ENCODE measurements at regions not wholly inside any gene's neighbourhood (a gene's known extent, or its start where the extent isn't known, plus 50 kb on each side); places are given as distances from the start of the nearest gene placed in this dataset.

DNA sequence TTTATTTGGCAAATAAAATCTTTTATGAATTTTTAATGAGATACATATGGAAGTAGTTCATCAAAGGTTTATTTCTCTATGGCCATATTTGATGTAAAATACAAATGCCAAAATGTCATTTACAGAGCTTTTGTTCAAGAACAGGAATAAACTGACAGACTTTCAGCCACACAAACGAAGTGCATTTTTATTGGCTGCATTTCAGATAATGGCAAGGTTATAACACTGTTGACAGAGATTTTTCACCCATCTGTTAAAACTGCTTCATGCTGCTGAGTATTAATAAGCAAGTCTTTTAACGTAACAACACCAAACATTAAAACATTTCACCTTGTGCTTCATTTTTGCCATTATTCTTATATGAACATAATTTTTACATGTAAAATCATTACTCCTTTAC lies 254.4 kb downstream of the ANKRD7 start:
- H3K27ac Mint-ChIP-seq: no peak overlapping the region
- no peaks in the 10 kb centered on the region for H3K27me3 Mint-ChIP-seq
- no peak for DNase-seq (ENCODE audit: low spot score, unreplicated experiment)
- no peak overlapping the region for H3K4me3 Mint-ChIP-seq (ENCODE audit: low read depth)
- no peaks in the 10 kb centered on the region for H3K36me3 Mint-ChIP-seq (ENCODE audit: insufficient read depth)
- TF ChIP-seq, protein P1, sequence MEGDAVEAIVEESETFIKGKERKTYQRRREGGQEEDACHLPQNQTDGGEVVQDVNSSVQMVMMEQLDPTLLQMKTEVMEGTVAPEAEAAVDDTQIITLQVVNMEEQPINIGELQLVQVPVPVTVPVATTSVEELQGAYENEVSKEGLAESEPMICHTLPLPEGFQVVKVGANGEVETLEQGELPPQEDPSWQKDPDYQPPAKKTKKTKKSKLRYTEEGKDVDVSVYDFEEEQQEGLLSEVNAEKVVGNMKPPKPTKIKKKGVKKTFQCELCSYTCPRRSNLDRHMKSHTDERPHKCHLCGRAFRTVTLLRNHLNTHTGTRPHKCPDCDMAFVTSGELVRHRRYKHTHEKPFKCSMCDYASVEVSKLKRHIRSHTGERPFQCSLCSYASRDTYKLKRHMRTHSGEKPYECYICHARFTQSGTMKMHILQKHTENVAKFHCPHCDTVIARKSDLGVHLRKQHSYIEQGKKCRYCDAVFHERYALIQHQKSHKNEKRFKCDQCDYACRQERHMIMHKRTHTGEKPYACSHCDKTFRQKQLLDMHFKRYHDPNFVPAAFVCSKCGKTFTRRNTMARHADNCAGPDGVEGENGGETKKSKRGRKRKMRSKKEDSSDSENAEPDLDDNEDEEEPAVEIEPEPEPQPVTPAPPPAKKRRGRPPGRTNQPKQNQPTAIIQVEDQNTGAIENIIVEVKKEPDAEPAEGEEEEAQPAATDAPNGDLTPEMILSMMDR (IDR thresholded peaks at IDR 0.05; ENCODE audit: unreplicated experiment): no peak
- H3K9me3 Mint-ChIP-seq (ENCODE audit: low read depth): peaks cover 10% of the 10 kb centered on the region
- H3K4me1 Mint-ChIP-seq (ENCODE audit: low read depth): no peaks in the 10 kb centered on the region

DNA sequence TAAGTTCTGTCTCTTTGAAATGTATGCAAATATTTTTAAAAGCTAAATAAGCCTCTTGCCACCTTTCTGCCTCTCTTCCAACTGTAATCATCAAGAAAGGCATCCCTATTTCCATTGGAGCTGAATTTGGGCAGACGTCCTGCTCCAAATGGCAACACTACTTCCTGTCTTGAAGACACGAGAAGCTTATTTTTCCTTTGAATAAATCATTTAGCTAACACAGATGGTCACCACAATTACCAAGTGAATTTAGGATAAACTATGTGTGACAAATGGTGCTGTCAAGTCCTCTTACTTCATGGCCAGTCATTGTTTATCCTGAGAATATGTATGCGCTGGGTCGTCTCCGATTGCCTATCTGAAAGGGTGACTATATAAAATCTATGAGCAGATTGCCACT lies 268.0 kb downstream of the ANKRD7 start:
- H3K9me3 Mint-ChIP-seq (ENCODE audit: low read depth): no peaks in the 10 kb centered on the region
- H3K27ac Mint-ChIP-seq: no peak overlapping the region
- H3K4me3 Mint-ChIP-seq (ENCODE audit: low read depth): no peak overlapping the region
- no peak for DNase-seq (ENCODE audit: low spot score, unreplicated experiment)
- peaks cover 5% of the 10 kb centered on the region for H3K4me1 Mint-ChIP-seq (ENCODE audit: low read depth)
- H3K36me3 Mint-ChIP-seq (ENCODE audit: insufficient read depth): no peaks in the 10 kb centered on the region
- TF ChIP-seq, protein P1 (IDR thresholded peaks at IDR 0.05; ENCODE audit: unreplicated experiment): no peak
- no peaks in the 10 kb centered on the region for H3K27me3 Mint-ChIP-seq

DNA sequence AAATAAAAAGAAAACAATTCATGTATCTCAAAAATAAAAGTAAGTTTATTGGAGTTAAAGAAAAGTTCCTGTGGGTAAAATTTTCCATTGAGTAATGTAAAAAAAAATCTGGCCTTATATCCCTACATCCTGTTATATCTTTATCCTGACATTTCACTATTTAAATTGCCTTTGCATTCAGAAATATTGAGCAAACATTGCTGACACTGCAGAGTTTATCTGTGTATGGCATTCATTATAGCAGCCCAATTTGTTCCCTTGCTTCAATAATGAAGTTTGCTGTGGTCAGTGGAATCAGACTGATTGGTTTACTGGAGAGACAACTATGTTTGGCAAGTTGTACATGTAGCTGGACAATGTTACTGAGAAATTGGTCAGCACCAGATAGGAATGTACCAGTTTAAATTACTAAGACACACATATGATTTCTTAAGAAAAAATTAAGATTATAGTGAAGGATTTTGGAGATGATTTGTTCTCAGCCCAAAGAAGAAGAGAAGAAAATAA lies 271.7 kb downstream of the ANKRD7 start:
- H3K4me3 Mint-ChIP-seq (ENCODE audit: low read depth): no peak overlapping the region
- H3K36me3 Mint-ChIP-seq (ENCODE audit: insufficient read depth): no peaks in the 10 kb centered on the region
- no peaks in the 10 kb centered on the region for H3K27me3 Mint-ChIP-seq
- peaks cover 5% of the 10 kb centered on the region for H3K4me1 Mint-ChIP-seq (ENCODE audit: low read depth)
- H3K9me3 Mint-ChIP-seq (ENCODE audit: low read depth): no peaks in the 10 kb centered on the region
- no peak overlapping the region for H3K27ac Mint-ChIP-seq
- no peak for DNase-seq (ENCODE audit: low spot score, unreplicated experiment)
- TF ChIP-seq, protein P1 (IDR thresholded peaks at IDR 0.05; ENCODE audit: unreplicated experiment): no peak

DNA sequence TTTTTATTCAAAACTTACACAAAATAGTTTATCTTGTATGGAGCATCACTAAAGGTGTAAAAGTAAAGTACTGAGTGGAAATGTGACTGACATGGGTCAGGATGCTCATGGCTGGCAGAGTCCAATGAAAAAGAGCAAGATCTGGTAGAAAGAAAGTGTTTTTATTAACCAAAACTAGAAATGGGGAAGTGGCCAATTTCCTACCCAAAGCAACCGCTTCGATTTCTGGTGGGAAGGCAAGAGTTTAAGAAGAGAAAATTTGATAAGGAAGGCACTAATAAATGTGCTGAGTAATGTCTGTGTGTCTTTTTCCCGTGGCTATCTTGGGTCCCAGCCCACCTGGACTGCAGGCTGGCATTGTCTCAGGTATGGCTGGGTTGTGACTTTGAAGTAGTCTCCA lies 277.7 kb downstream of the ANKRD7 start:
- Mint-ChIP-seq H3K36me3 (ENCODE audit: insufficient read depth) (no peaks in the 10 kb centered on the region), H3K9me3 (ENCODE audit: low read depth) (no peaks in the 10 kb centered on the region), H3K4me1 (ENCODE audit: low read depth) (no peaks in the 10 kb centered on the region), H3K4me3 (ENCODE audit: low read depth) (no peak overlapping the region), H3K27ac (no peak overlapping the region), H3K27me3 (no peaks in the 10 kb centered on the region)
- no peak for DNase-seq (ENCODE audit: low spot score, unreplicated experiment)
- TF ChIP-seq, protein P1 (IDR thresholded peaks at IDR 0.05; ENCODE audit: unreplicated experiment): no peak

DNA sequence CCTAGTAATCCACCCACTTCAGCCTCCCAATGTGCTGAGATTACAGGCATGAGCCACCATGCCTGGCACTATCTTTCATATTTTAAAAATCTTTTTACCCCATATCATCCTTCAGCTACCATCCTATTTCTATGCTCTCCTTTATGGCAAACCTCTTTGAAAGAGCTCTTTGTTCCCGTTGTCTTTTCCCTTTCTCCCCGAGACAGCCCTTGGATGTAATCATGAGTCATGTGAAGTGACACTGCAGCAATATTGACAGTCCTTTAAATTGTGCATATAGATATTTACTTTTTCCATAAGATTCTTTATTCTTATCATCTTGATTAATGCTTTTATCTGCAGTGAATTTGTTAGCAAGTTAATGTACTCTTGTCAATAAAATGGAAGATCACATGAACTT lies 286.6 kb downstream of the ANKRD7 start:
- no peak for DNase-seq (ENCODE audit: low spot score, unreplicated experiment)
- Mint-ChIP-seq H3K4me1 (ENCODE audit: low read depth) (peaks cover 6% of the 10 kb centered on the region), H3K27me3 (no peaks in the 10 kb centered on the region), H3K36me3 (ENCODE audit: insufficient read depth) (no peaks in the 10 kb centered on the region), H3K27ac (no peak overlapping the region), H3K9me3 (ENCODE audit: low read depth) (no peaks in the 10 kb centered on the region), H3K4me3 (ENCODE audit: low read depth) (no peak overlapping the region)
- TF ChIP-seq, protein P1 (IDR thresholded peaks at IDR 0.05; ENCODE audit: unreplicated experiment): no peak
